ENCODE measurements at regions not wholly inside any gene's neighbourhood (a gene's known extent, or its start where the extent isn't known, plus 50 kb on each side); places are given as distances from the start of the nearest gene placed in this dataset.
A peak's percentile ranks its signal among the peaks of the same experiment; 100 is the strongest.

- DNase-seq (ENCODE audit: low read depth in 2 of 2, low spot score in 1 of 2) = no peak
Observed at GRCh38 chr12:127263621-127264020, 1003.3 kb upstream of the TMEM132C start.

GRCh38 chr12:127267128-127267527, 999.8 kb upstream of the TMEM132C start:
- no peak for DNase-seq (ENCODE audit: low read depth in 2 of 2, low spot score in 1 of 2)

- no peak for DNase-seq (ENCODE audit: low read depth in 2 of 2, low spot score in 1 of 2)
Observed at GRCh38 chr12:127268213-127268612, 998.8 kb upstream of the TMEM132C start.

GRCh38 chr12:127268706-127269425, 998.1 kb upstream of the TMEM132C start:
- DNase-seq (ENCODE audit: low read depth in 2 of 2, low spot score in 1 of 2) = no peak

DNA sequence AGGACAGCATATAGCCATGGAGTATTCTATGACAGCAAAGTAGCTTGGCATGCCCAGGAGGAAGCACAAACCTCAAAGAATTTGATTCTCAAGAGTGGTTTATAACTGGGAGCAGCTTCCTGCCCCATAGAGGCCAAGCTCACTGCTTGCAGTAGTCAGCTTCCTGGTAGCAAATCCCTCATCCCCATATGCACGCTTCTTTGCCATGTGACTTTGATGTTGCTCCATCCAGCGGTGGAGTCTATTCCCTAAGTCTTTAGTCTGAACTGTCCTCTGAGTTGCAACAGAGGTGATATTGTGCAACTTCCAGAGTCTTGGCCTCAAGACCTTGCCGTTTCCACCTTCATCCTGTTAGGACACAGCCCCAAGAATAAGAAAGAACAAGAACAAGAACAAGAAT, 996.8 kb upstream of the TMEM132C start:
- no peak for DNase-seq (ENCODE audit: low read depth in 2 of 2, low spot score in 1 of 2)

DNA sequence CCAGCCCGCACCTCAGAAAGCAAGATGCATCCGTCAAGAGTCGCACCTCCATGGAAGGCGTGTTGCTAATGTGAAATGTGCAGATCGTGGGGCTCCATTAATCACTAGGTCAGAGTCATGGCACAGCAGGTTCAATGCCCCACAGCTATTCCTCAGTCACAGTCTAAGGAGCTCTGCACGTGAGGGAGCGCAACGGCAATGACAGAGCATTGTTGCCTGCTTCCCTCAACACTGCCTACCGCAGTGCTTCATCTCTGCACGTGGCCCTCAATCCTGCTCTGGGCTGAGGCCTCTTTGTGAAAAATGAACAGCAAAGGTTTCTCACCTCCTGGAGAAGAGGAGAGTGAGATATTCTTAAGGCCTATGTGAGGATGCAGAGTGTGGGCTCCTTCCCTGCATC, 995.2 kb upstream of the TMEM132C start:
- DNase-seq (ENCODE audit: low read depth in 2 of 2, low spot score in 1 of 2) = no peak

GRCh38 chr12:127272864-127273263, 994.1 kb upstream of the TMEM132C start:
- DNase-seq (ENCODE audit: low read depth in 2 of 2, low spot score in 1 of 2) = no peak

- no peak for DNase-seq (ENCODE audit: low read depth in 2 of 2, low spot score in 1 of 2)
Observed at GRCh38 chr12:127273626-127274025, 993.3 kb upstream of the TMEM132C start.

DNA sequence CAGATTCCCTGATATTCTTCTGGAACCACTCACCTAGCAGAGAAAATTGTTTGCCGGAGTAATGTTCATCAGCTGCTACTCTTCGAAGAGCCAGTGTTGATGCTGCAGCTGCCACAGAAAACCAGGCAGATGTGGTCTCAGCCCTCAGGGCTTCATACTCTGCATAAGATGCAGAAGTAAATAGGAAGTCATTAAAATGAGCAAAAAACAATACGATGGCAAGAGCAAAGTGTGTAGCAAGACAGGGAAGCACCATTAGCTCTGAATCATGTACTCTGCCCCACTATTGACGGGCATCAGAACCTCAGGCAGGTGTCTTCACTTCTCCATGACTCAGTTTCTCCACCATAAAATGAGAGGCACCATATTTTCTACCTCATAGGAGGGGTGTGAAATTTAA, 991.6 kb upstream of the TMEM132C start:
- no peak for DNase-seq (ENCODE audit: low read depth in 2 of 2, low spot score in 1 of 2)

DNA sequence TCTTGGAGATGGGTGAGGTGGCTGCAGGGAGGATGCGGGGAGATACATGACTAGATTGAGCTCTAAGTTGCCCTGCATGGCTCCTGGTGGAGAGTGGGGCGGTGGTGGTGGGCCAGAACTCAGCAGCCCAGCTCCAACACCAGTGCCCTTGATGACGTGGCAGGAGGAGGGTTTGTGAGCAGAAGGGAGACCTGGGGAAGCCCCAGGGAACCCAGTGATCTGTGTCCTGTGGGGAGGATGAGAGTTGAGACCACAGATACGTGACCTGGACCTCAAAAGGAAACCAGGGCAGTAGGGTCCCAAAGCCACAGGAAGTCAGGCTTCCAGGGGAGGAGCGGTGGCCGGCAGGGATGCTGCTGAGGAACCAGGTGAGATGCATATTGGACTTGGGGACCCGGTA, 989.1 kb upstream of the TMEM132C start:
- no peak for DNase-seq (ENCODE audit: low read depth in 2 of 2, low spot score in 1 of 2)

- DNase-seq (ENCODE audit: low read depth in 2 of 2, low spot score in 1 of 2) = no peak
Observed at GRCh38 chr12:127278351-127278750, 988.6 kb upstream of the TMEM132C start.

DNA sequence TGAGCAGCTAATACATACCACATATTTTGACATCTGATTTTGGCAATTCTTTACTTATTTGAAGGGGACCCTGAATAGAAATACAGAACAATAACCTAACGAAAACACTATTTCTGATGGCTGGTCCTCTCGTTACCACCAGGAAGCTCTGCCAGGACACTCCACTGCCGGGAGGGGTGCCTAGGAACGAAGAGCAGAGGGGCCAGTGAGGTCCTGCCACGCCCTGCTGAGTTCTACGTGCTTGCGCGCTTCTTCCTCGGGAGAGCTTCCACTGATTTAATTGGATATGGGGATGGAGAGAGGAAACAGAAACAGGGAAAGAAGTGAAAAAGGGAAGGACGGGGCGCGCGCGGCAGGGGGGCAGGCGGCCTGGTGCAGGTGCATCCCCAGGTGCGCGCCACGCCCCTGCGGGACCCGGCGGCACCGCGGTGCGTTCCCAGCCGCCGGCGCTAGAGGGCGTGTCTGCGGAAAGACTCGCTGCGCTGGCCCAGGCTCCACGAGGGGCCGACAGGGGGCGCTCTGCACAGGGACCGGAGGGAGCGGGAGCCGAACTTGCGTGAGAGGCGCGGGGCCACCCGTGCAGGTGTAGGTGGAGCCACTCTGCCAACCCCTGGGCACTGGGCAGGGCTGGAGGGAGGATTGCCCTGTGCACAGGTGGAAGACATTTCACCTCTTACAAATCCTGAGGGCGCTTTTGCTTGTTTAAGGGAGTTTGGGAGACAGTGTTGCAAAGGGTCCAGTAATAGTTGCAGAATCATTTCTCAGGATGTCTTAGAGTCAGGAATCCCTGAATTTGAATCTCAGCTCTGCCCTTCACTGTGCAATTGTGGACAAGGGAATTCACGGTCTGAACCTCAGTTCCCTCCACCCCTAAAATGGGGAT, 986.3 kb upstream of the TMEM132C start:
- peak; percentile 9 to 28 for DNase-seq (ENCODE audit: low read depth in 2 of 2, low spot score in 1 of 2)

DNA sequence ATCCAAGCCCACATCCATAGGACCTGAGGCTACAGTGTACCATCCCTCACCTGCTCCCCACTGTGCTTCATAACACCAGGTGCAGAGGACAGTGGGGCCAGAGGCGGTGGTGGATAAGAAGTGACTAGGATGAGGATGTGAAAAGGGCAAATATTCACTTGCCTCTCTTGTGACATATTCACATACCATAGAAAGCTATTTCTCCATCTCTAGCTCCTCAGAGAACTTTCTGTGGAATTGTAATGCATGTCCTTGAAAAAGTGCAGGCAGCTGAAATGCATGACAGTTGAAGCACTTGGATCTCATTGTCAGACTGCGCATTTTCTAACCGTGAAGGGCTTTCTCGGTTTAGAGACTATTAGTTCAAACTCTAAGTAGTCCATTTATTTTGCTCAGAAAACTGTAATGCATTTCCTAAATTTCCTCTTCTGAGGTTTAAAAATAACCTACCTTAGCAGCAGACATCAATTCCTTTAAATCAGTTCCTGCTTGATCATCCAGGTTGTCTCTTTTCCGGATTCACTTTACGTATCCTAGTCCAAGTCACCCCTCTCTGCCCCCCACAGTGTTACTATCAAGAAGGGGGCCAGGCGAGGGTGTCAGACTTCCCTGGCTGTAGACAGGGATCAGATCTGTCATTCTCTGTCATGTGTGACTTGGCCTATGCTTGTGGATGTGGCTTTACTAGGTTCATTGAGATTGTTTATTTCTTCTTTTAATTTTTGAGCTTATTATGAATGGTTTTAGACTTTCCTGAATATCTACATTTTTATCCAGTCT, 984.0 kb upstream of the TMEM132C start:
- DNase-seq (ENCODE audit: low read depth in 2 of 2, low spot score in 1 of 2) = no peak

DNA sequence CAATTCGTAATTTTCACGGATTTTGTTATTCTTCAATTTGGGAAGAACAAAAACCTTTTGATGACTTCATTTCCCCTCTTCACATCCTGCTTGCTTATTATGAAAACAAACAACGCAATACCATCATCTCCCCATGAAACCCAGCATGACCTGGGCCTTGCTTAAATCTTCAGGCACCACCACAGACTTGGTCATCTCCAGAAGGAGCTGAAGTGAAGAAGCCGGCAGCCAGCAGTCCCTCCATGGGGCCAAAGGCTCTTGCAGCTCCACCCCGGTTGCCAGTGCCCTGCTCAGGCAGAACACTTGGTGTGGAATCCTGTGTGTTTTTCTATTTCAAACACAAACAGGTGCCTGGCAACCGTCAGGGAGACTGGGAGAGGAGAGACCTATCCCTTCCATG, 982.9 kb upstream of the TMEM132C start:
- DNase-seq (ENCODE audit: low read depth in 2 of 2, low spot score in 1 of 2) = no peak

DNA sequence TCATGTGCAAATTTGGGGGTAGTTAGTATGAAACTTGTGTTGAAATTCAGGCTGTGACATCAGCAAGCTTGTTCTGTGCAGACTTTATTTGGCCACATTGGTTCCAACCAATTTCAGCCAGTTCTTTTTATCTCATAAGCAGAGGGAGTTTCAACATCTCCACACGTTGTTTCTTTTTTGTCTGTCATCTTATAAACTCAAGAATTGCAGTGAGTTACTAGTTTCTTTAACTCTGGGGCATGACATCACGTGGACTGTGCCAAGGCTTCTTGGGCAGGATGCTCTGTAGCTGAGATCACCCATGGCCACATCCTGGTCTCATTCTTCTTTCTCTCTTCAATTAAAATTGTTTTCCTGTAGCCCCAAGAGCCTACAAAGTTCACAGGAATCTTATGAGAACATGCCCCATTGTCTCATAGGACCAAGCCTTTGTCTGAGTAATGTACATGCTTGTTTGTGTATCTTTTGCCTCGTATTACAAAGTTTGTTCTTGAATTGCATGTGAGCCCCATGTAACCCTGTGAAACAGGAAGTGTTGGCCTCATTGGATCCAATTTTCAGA, 982.0 kb upstream of the TMEM132C start:
- no peak for DNase-seq (ENCODE audit: low read depth in 2 of 2, low spot score in 1 of 2)

- no peak for DNase-seq (ENCODE audit: low read depth in 2 of 2, low spot score in 1 of 2)
Observed at GRCh38 chr12:127286281-127286680, 980.7 kb upstream of the TMEM132C start.

DNA sequence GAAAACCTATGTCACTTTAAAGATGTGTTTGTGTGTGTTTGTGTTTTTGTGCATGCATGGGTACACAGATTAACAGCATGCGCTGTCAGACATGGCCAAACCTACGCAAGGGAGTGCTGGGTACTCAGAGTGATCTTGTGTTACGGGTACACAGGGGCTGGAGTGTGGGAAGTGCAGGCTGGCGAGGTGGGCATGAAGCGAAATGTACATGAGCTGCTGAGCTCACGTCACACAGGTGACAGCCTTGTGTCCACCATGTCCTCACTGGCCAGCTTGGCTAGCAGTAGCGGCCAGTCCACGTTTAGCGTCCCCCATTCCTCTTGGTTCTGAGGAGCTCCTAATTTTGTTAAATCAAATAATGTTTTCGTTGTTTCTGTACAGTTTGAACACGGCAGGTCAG, 979.7 kb upstream of the TMEM132C start:
- no peak for DNase-seq (ENCODE audit: low read depth in 2 of 2, low spot score in 1 of 2)

- no peak for DNase-seq (ENCODE audit: low read depth in 2 of 2, low spot score in 1 of 2)
Observed at GRCh38 chr12:127290251-127290650, 976.7 kb upstream of the TMEM132C start.

- no peak for DNase-seq (ENCODE audit: low read depth in 2 of 2, low spot score in 1 of 2)
Observed at GRCh38 chr12:127292736-127293135, 974.2 kb upstream of the TMEM132C start.

- DNase-seq (ENCODE audit: low read depth in 2 of 2, low spot score in 1 of 2) = no peak
Observed at GRCh38 chr12:127293507-127294310, 973.3 kb upstream of the TMEM132C start.

Measured in stimulated activated CD8-positive, alpha-beta memory T cell treated with anti-CD3 and anti-CD28 coated beads, Interleukin-4, amount 100 ng/mL, for 1 hour (primary cell).